ENCODE measurements at regions not wholly inside any gene's neighbourhood (a gene's known extent, or its start where the extent isn't known, plus 50 kb on each side); places are given as distances from the start of the nearest gene placed in this dataset.
"Not testable (repeated sequence)": the region's sequence is repeated elsewhere in the genome, so short reads cannot be mapped to it uniquely, and the experiment has no call there.

DNA sequence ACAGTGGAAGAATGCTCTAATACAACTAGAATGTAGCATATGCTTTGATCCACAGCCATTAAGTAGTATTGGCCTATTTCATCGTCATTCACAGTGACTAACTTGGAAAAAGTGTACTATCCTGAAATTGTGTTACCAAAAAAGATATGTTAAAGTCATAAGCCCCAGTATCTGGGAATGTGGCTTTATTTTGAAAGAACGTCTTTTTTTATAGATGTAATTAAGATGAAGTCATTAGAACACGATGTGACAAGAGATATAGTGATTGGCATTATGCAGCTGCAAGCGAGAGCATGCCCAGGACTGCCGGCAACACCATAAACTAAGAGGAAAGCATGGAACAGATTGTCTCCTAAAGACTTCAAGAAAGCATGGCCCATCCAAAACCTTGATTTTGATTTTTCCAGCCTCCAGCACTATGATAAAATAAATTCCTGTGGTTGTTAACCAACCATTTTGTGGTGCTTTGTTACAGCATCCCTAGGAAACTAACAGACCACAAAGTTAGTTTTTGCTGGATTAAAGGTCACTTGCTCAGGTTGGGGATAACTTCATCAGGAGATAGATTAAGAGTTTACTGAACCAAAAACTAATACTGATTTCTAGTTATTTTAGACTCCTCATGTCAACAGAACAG, 870.6 kb upstream of the LRRC4C start:
- DNase-seq = no peak

DNA sequence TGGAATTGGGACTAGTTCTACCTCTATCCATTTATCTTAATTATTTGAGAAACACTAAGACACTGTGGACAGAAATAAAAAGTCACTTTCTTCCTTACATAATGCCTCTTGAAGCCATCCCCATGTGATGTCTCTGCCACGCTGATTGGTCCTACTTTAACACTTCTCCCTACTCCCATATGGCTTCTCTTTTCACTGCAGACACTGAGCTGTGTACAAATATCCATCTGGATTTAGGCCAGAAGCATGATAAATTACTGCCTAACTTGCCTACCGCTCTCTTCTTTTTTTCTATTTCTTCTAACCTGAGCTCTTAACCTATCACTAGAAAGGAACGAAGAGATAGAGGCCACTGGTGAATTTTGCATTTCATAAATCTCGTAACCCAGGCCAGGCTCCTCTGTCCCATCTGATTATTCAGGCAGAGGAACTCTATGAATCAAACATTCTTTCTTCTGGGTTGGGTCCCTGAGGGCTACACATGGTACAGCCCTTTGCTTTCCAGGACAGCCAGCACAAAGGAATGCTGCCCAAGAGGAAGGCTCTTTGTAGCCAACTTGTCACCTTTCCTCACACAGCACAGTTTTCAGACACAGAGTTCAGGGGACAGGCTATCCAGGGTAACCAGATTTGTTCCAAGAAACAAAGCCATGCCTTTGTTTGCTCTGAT, 878.5 kb upstream of the LRRC4C start:
- no peak for DNase-seq

DNA sequence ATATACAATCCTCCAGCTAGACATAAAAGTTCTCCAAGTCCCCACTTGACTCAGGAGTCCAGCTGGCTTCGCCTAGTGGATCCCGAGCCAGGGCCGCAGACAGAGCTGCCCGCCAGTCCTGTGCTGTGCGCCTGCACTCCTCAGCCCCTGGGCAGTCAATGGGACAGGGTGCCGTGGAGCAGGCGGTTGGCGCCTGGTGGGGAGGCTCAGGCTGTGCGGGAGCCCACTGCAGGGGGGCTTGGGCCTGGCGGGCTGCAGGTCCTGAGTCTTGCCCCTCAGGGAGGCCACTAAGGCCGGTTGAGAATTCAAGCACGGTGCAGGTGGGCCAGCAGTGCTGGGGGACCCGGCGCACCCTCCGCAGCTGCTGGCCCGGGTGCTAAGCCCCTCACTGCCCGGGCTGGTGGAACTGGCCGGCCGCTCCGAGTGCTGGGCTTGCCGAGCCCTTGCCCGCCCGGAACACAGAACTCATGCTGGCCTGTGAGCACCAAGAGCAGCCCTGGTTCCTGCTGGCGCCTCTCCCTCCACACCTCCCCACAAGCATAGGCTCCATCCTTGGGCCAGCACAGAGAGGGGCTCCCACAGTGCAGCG, 884.8 kb upstream of the LRRC4C start:
- DNase-seq = no peak

DNA sequence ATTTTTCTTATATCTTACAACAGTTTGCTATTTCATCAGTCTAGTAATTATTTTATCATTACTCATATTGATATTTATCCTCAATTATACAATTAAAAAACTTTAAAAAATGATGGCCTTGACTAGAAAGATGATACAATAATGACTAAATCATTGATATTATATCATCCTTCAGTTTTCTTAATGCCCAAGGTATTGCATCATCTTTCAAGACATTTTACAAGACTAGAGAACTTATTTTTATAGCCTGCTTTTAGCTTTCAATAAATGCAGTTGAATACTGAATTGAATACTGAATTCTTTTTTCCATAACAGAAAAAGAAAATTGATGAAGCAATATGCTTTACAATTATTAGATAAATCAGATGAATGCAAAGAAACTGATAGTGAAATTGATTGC, 886.5 kb upstream of the LRRC4C start:
- no peak for DNase-seq

GRCh38 chr11:42363701-42364100, 904.2 kb upstream of the LRRC4C start:
- no peak for DNase-seq

GRCh38 chr11:42390116-42390515, 921.7 kb upstream of the API5 start:
- DNase-seq = no peak

DNA sequence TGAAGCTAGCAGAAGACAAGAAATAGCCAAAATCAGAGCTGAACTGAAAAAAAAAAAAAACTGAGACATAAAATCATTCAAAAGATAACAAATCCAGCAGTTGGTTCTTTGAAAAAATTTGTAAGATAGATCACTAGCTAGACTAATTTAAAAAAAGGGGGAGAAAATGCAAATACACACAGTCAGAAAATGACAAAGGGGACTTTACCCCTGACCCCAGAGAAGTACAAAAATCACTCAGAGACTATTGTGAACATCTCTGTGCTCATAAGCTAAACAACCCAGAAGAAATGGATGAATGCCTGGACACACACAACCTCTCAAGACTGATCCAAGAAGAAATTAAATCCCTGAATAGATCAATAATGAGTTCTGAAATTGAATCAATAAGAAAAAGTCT, 914.3 kb upstream of the API5 start:
- DNase-seq = no peak

- DNase-seq = no peak
Measured at GRCh38 chr11:42407341-42407740, 904.5 kb upstream of the API5 start.

DNA sequence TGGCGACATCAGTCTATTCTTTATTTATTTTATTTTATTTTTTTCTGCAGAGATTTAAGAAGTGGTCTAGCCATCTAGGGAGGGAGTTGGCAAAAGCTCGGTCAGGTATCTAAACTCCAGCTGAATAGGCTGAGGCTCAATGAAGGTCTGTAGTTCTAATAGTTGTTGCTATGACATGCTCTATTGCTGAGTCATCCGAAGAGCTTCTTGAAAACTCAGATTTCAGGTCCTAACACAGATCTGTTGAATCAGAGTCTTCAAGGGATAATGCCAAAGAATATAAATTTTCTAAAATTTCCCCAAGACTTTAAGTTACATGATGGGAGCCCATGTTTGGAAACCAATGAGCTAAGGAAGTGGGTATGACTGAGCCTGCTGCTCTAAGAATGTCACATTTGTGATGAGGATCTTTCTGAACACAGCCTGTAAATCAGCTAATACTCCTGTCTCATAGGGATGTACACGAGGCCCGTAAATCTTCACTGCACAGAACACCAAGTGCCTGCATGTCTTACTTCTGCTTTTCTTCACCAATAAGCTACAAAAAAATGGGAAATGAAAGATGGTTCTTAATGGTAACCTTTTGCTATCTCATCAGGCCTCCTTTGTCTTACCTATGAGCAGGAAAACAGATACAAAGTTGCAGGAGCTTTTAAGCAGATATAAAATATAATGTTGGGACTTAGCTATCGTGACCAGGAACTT, 901.4 kb upstream of the API5 start:
- no peak for DNase-seq

GRCh38 chr11:42412590-42412989, 899.2 kb upstream of the API5 start:
- DNase-seq = no peak

GRCh38 chr11:42417691-42418090, 894.1 kb upstream of the API5 start:
- no peak for DNase-seq

DNA sequence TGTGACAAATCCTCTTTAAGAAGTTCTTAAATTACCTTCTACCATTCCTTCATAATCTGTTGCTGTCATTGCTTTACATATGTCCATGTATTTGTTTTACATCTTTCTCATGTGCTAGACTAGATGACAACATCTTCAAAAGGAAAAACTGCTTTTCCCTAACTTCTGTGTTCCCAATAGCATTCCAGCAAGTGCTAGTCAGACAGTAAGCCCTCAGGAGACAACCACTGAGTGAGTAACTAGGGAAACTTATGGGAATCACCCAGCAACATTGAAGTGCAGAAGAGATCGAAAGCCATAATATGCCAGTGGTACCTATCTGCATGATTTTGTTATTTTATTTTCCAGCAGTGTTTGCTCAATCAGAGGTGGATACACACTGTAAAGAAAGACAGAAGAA, 889.7 kb upstream of the API5 start:
- DNase-seq = no peak

- DNase-seq = not testable (repeated sequence)
Measured at GRCh38 chr11:42434911-42435310, 876.9 kb upstream of the API5 start.

DNA sequence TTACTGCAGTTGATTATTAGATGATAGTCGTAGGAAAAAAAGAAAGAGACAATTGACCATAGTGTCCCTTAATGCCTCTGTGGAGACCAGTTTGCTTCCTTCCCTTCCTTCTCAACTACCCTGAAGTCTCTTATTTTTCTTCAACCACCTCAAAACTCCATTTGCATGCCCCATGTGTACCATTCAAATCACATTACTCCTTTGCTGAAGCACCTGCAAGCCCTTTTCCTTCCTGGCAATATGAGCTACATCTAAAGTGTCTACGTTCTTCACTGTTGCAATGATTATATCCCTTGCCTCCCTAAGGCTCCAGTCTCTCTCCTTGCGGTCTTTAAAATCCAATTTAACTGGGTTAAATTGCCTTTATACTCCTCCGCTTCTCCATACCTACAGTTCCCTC, 867.4 kb upstream of the API5 start:
- DNase-seq = no peak

DNA sequence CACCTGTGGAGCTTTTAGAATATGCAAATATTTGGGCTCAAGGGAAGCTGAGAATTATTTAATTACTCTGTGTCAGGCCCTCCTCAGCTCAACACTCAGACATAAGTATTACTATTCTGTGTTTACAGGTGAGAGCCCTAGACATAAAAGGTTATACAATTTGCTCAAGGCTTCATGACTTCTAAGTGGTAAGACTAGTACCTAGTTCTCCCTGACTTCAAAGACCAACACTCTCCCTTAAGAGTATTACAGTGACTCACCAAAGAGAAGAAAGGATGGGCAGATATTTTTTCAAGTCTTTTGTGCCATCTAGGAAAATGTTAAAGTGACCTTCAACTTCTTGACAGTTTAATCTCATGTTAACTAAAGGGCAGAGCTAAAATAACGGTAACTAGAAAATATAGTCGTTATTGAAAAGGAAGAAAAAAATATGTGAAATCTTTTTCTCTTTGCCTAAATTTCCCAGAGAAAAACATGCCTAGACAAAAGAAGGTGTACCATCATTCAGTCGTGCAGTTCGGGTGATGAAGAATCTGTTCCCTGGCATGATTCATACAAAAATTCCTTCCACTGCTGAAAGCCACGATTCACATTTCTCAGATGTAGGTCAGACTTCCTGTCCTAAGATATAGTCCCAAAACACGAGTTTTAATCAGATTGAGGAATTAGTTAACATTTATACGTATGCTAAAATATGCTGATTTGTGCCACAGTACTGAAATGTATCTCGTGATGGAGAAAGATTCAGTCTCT, 849.1 kb upstream of the API5 start:
- DNase-seq = no peak

DNA sequence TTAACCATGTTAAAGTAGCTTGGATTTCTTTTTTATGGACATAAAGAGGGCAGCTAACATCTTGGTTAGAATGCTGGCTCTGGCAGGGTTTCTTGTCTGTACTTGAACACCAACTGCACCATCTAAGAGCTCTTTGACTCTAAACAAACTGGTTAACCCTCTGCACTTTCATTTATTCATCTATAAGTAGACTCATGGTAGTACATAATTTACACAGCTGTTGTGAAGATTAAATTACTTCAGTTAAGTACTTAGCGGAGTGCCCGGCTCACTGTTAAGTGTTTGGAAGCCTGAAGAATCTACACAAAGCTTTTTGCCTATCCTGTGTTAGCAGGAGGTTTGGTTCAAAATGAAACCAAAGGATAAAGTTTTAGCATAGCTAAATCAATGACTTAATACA, 846.2 kb upstream of the API5 start:
- no peak for DNase-seq

- DNase-seq = no peak
Measured at GRCh38 chr11:42473106-42473505, 838.7 kb upstream of the API5 start.

- DNase-seq = no peak
Measured at GRCh38 chr11:42482822-42483221, 829.0 kb upstream of the API5 start.

GRCh38 chr11:42490506-42490905, 821.3 kb upstream of the API5 start:
- no peak for DNase-seq

GRCh38 chr11:42494459-42494858, 817.3 kb upstream of the API5 start:
- DNase-seq = no peak

DNA sequence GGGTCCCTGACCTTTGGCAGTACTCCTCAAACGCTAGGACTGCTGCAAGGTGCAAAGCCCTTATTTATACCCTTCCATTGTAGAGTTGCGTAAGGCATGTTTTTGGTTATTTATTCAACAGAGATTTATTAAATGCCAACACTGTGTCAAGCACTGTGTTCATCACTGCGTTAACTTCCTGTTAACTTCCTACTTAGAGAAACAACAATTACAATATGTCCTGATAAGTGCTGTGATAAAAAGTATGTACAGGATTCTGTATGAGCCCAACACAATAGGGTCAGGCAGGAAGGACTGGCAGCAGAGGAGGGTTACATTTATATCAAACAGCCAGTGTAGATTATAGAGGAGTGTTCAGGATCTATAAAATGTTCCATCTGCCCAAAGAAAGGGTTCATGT, 812.8 kb upstream of the API5 start:
- no peak for DNase-seq

DNA sequence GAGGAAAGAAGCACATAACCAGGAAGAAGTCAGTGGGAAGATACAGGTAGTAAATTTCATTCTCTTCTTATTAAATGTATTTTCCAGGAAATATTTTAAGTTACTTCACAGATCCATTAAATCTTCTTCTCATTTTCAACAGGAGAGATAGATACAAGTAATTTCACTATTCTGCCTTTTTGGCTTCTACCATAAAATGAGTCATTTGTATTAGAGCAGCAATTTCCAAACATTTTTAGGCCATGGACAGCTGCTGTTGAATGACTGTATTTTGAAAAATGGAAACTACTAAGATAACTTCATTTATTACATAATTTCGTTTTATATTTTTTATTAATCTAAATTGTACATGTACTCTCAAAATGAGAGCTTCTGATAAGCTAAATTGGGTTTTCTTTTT, 809.6 kb upstream of the API5 start:
- DNase-seq = no peak

DNA sequence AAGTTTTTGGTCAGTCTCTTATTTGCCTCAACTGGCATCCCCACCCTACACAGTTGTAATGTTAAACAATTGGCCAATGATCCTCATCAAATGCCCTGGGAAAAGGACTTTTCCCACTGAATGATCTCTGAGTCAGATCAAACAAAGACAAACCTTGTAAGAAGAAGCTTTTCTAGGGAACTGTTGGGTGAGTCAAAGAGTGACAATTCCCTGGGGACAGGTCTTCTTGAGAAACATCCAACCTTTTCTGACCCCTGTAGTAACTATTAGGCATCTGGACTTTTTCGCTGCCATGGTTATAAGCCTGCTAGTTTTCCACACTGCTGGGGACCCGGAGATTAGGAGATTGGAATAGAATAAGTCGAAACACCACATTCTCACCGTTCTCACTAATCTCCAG, 789.8 kb upstream of the API5 start:
- DNase-seq = no peak

Data from activated CD4-positive, alpha-beta T cell treated with anti-CD3 and anti-CD28 coated beads, Interleukin-2, amount 50 U/mL, for 16 hours (primary cell).